Thyroid gland (tissue), 4 donors: ENCODE measurements at regions not wholly inside any gene's neighbourhood (a gene's known extent, or its start where the extent isn't known, plus 50 kb on each side); places are given as distances from the start of the nearest gene placed in this dataset.

Experiments
- CTCF ChIP-seq, 6 experiments: fragments of 200-600 bp in 3 of 6; fragments of 450-650 bp in 3 of 6; sonication (generic) in 3 of 6; IDR thresholded peaks; one replicate each; pipeline ENCODE4 v1.5.1; 2016 to 2019; ENCODE audit warnings: antibody characterized with exemption in 6 of 6, mild to moderate bottlenecking in 2 of 6, inconsistent platforms in 1 of 6, moderate library complexity in 1 of 6
- POLR2A ChIP-seq, 2 donors: fragments of 450-650 bp; IDR thresholded peaks; one replicate each; pipeline ENCODE4 v1.6.1; 2017; ENCODE audit warnings: antibody characterized with exemption in 2 of 2, mild to moderate bottlenecking in 2 of 2, moderate library complexity in 1 of 2

GRCh38 chr10:37640301-37640700 is 217.1 kb downstream of the ZNF248 start:
- no peak for TF ChIP-seq CTCF (IDR thresholded peaks at IDR 0.05)
- TF ChIP-seq POLR2A (IDR thresholded peaks at IDR 0.05) = no peak
